Testis (tissue), 2 donors: ENCODE measurements at regions not wholly inside any gene's neighbourhood (a gene's known extent, or its start where the extent isn't known, plus 50 kb on each side); places are given as distances from the start of the nearest gene placed in this dataset.

ENCODE experiments used
- DNase-seq: peaks from one replicate; pipeline ENCODE4 v3.0.0-alpha.2; 2019
- H3K27ac ChIP-seq, 2 donors: fragments of 200-600 bp; sonication (generic); one replicate each; pipeline ENCODE4 v1.5.1; 2019
- H3K27me3 ChIP-seq: fragments of 200-600 bp; sonication (generic); one replicate; pipeline ENCODE4 v1.5.1; 2019
- H3K36me3 ChIP-seq: fragments of 200-600 bp; sonication (generic); one replicate; pipeline ENCODE4 v1.5.1; 2017; ENCODE audit warnings: low read depth; ENCODE audit errors: missing control alignments
- H3K4me1 ChIP-seq: fragments of 200-600 bp; sonication (generic); one replicate; pipeline ENCODE4 v1.5.1; 2019
- H3K4me3 ChIP-seq, 2 donors: fragments of 200-600 bp; sonication (generic); one replicate each; pipeline ENCODE4 v1.5.1; 2017 to 2019
- H3K9me3 ChIP-seq: fragments of 200-600 bp; sonication (generic); one replicate; pipeline ENCODE4 v1.5.1; 2017
- POLR2A ChIP-seq: fragments of 450-650 bp; IDR thresholded peaks from one replicate; pipeline ENCODE4 v1.6.1; 2017; ENCODE audit warnings: antibody characterized with exemption, mild to moderate bottlenecking, moderate library complexity
- WGBS, 2 donors: methylation state at CpG; one replicate each; pipeline ENCODE4 v1.1.5; 2018; 5-methylcytosine and 5-hydroxymethylcytosine counted together
- intact Hi-C: fragments of 100-400 bp; cut with DNase I; formaldehyde crosslinking; loops from one replicate; pipeline ENCODE4 v1.15.1; 2023; ENCODE audit warnings: low total_unique reads
- TF ChIP-seq, protein P1 (sequence below), 3 experiments: fragments of 450-650 bp in 2 of 3; fragments of 200-600 bp in 1 of 3; sonication (generic) in 1 of 3; IDR thresholded peaks; one replicate each; pipeline ENCODE4 v1.5.1; 2016 to 2019; ENCODE audit warnings: antibody characterized with exemption in 3 of 3, mild to moderate bottlenecking in 2 of 3, moderate library complexity in 1 of 3

DNA sequence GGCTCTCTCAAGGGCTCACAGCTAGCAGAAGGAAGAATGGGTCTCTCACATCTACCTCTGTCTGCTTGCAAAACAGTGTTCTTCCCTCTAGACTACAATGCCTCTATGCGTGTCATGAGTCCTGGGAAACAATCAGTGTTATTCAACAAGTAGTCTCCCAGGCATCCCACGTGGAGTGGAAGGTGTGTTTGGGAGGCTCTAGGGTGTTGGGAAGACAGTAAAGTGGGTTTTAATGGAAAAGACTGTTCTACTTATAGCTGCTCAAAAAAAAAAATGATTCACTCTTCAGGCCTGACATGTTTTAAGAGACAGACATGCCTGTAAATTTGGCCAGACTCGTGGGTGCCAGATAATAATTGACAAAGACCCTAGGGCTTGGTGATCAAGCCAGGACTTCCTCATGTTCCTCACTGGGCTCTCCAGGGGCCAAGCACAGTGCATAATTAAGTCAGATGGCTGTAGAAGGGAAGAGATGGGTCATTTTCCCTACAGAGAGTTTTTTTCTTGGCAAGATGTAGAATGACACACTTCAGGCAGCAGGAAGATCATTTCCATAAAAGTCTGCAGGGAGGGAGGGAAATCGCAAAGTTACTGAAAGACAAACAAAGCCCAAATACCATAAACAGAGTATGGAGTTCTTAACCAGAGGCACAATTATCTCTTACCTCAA is 246.4 kb downstream of the ACTL7B start:
- 69 to 73% methylated on average over 4 of the region's 4 CpGs for WGBS, 2 donors

DNA sequence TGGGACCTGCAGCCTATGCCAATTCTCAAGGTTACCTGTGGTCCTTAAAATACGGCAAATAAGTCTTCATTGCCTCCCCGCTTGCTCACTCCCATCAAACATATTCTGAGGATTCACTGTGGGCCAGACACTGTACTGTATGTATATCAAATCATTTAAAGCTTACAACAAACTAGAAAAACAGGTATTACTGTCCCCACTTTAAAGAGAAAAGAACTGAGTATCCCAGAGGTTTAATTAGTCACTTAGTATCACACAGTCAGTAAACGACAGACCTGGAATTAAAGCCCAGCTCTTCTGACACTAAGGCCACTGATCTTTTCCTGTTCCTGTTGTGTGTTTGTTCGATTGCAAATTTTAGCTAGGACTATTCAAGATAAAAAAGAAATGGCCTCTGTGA is 248.2 kb downstream of the ACTL7B start:
- intact Hi-C loops, result no loop called here
- no peak for TF ChIP-seq POLR2A
- TF ChIP-seq, protein P1, sequence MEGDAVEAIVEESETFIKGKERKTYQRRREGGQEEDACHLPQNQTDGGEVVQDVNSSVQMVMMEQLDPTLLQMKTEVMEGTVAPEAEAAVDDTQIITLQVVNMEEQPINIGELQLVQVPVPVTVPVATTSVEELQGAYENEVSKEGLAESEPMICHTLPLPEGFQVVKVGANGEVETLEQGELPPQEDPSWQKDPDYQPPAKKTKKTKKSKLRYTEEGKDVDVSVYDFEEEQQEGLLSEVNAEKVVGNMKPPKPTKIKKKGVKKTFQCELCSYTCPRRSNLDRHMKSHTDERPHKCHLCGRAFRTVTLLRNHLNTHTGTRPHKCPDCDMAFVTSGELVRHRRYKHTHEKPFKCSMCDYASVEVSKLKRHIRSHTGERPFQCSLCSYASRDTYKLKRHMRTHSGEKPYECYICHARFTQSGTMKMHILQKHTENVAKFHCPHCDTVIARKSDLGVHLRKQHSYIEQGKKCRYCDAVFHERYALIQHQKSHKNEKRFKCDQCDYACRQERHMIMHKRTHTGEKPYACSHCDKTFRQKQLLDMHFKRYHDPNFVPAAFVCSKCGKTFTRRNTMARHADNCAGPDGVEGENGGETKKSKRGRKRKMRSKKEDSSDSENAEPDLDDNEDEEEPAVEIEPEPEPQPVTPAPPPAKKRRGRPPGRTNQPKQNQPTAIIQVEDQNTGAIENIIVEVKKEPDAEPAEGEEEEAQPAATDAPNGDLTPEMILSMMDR (IDR thresholded peaks at IDR 0.05), result no peak
- Histone ChIP-seq H3K27ac (no peak overlapping the region), H3K36me3 (no peaks in the 10 kb centered on the region), H3K4me1 (no peaks in the 10 kb centered on the region), H3K27me3 (no peaks in the 10 kb centered on the region), H3K4me3 (no peak overlapping the region), H3K9me3 (no peaks in the 10 kb centered on the region)
- 87 to 91% methylated on average over 4 of the region's 4 CpGs for WGBS, 2 donors
- DNase-seq, result no peak

More for the DNA sequence above, 246.4 kb downstream of the ACTL7B start:
- no peak for TF ChIP-seq POLR2A
- TF ChIP-seq, protein P1 (IDR thresholded peaks at IDR 0.05), result no peak
- H3K9me3 ChIP-seq, result no peaks in the 10 kb centered on the region
- H3K27me3 ChIP-seq, result no peaks in the 10 kb centered on the region
- no peak for DNase-seq
- H3K27ac ChIP-seq, result no peak overlapping the region
- no peaks in the 10 kb centered on the region for H3K36me3 ChIP-seq
- H3K4me3 ChIP-seq, result no peak overlapping the region
- H3K4me1 ChIP-seq, result no peaks in the 10 kb centered on the region
- intact Hi-C loops, result no loop called here

DNA sequence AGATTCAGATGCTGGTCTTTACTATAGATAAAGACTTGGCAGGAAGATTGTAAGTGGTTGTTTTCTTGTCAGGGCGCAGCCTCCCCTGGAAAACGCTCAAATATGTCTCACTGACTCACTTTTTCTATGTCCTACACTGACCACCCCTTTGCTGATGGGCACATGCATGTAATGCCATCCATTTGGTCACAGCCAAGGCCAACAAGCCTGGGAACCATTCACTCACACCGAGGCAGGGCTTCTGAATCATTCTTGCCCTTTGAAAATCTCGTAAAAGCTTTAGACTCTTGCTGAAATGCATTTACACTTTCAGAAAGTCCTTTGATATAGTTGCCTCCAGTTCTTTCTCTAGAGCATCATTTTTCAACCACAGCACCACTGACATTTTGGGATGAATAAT is 249.4 kb downstream of the ACTL7B start:
- intact Hi-C loops, result no loop called here
- Histone ChIP-seq H3K4me1 (no peaks in the 10 kb centered on the region), H3K27me3 (no peaks in the 10 kb centered on the region), H3K27ac (no peak overlapping the region), H3K36me3 (no peaks in the 10 kb centered on the region), H3K4me3 (no peak overlapping the region), H3K9me3 (no peaks in the 10 kb centered on the region)
- no peak for TF ChIP-seq POLR2A
- TF ChIP-seq, protein P1 (IDR thresholded peaks at IDR 0.05), result no peak
- no peak for DNase-seq
- WGBS, 2 donors, result 78 to 88% methylated on average over 4 of the region's 4 CpGs

DNA sequence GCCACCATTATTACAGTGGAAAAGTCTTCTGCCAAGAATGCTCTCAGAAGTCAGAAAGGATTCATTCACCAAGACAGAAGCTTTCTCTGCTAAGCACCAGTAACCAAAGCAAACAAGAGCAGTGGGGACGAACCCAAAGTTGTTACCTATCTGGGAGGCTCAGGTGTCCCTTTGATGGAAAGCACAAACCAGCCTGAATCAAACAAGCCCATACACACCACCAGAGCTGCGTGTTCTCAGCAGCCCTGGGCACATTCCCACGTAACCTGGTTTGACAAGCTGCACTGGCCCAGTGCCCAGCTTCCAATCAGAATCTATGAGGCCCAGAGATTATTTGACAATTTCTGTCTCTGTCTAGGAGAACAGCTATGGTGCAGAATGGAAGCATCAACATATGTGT is 252.6 kb downstream of the ACTL7B start:
- intact Hi-C loops, result no loop called here
- TF ChIP-seq POLR2A, result no peak
- TF ChIP-seq, protein P1 (IDR thresholded peaks at IDR 0.05), result no peak
- H3K36me3 ChIP-seq, result no peaks in the 10 kb centered on the region
- DNase-seq, result peak; percentile 50
- no peak overlapping the region for H3K27ac ChIP-seq
- no peaks in the 10 kb centered on the region for H3K27me3 ChIP-seq
- no peaks in the 10 kb centered on the region for H3K9me3 ChIP-seq
- no peak overlapping the region for H3K4me3 ChIP-seq
- no peaks in the 10 kb centered on the region for H3K4me1 ChIP-seq
- 53 to 74% methylated on average over 3 of the region's 3 CpGs for WGBS, 2 donors

DNA sequence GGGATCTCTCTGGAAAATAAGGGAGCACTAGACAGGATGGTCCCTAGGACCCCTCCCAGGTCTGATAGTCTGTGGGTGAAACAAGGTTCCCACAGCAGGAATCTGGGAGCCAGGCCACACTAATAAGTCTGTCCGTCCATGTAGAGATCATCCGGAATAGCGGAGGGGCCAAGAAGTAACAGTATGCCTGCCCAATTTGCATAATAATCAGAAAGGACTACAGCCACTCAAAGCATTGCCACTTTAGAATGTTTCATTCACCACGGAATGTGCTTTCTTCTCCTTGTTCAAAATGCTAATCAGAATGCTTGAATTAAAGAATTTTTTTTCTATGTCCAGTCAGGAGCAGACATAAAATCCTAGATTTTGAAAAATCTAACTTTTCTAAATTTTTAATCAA is 254.9 kb downstream of the ACTL7B start:
- Histone ChIP-seq H3K4me1 (no peaks in the 10 kb centered on the region), H3K36me3 (no peaks in the 10 kb centered on the region), H3K27ac (no peak overlapping the region), H3K27me3 (no peaks in the 10 kb centered on the region), H3K4me3 (no peak overlapping the region), H3K9me3 (no peaks in the 10 kb centered on the region)
- DNase-seq, result no peak
- intact Hi-C loops, result no loop called here
- WGBS, 2 donors, result 75 to 83% methylated on average over 4 of the region's 4 CpGs
- no peak for TF ChIP-seq POLR2A
- TF ChIP-seq, protein P1 (IDR thresholded peaks at IDR 0.05), result no peak
